Uterus (tissue), 3 donors: ENCODE measurements at regions not wholly inside any gene's neighbourhood (a gene's known extent, or its start where the extent isn't known, plus 50 kb on each side); places are given as distances from the start of the nearest gene placed in this dataset.

ENCODE experiments used
- DNase-seq, 2 donors: peaks; one replicate each; pipeline ENCODE4 v3.0.0-alpha.2; 2019 to 2020
- H3K27ac ChIP-seq, 2 donors: fragments of 200-600 bp; sonication (generic); 1 replicate in 1 of 2; 2 replicates in 1 of 2; pipeline ENCODE4 v1.5.1; 2016 to 2018
- H3K27me3 ChIP-seq, 2 donors: fragments of 200-600 bp; sonication (generic); one replicate each; pipeline ENCODE4 v1.5.1; 2018 to 2019; ENCODE audit warnings: control low read depth in 1 of 2
- H3K36me3 ChIP-seq, 2 donors: fragments of 200-600 bp; sonication (generic); one replicate each; pipeline ENCODE4 v1.5.1; 2019; ENCODE audit warnings: control low read depth in 1 of 2
- H3K4me1 ChIP-seq, 2 donors: fragments of 200-600 bp; sonication (generic); one replicate each; pipeline ENCODE4 v1.5.1; 2018 to 2019; ENCODE audit warnings: control low read depth in 1 of 2
- H3K4me3 ChIP-seq, 2 donors: fragments of 200-600 bp; sonication (generic); 1 replicate in 1 of 2; 2 replicates in 1 of 2; pipeline ENCODE4 v1.5.1; 2018 to 2019; ENCODE audit warnings: mild to moderate bottlenecking in 1 of 2
- H3K9me3 ChIP-seq, 2 donors: fragments of 200-600 bp; sonication (generic); one replicate each; pipeline ENCODE4 v1.5.1; 2019; ENCODE audit warnings: control low read depth in 1 of 2
- POLR2A ChIP-seq, 2 donors: fragments of 450-650 bp; IDR thresholded peaks; one replicate each; pipeline ENCODE4 v1.6.1; 2016; ENCODE audit warnings: antibody characterized with exemption in 2 of 2, mild to moderate bottlenecking in 1 of 2, moderate library complexity in 1 of 2
- intact Hi-C: fragments of 100-400 bp; cut with DNase I; formaldehyde crosslinking; loops from one replicate; pipeline ENCODE4 v1.15.1; 2023; ENCODE audit warnings: low total_unique reads
- TF ChIP-seq, protein P1 (sequence below), 4 experiments: fragments of 200-600 bp in 2 of 4; fragments of 450-650 bp in 2 of 4; sonication (generic) in 2 of 4; IDR thresholded peaks; one replicate each; pipeline ENCODE4 v1.5.1; 2016 to 2019; ENCODE audit warnings: antibody characterized with exemption in 4 of 4, mild to moderate bottlenecking in 2 of 4, moderate library complexity in 1 of 4
- donor health status: DM: yes; HTN: yes; CAD: no.

GRCh38 chr12:107581619-107582015 is 104.0 kb upstream of the PWP1 start:
- H3K27ac ChIP-seq: no peak overlapping the region
- no peaks in the 10 kb centered on the region for H3K27me3 ChIP-seq

GRCh38 chr12:107583551-107583950 is 102.0 kb upstream of the PWP1 start:
- TF ChIP-seq, protein P1, sequence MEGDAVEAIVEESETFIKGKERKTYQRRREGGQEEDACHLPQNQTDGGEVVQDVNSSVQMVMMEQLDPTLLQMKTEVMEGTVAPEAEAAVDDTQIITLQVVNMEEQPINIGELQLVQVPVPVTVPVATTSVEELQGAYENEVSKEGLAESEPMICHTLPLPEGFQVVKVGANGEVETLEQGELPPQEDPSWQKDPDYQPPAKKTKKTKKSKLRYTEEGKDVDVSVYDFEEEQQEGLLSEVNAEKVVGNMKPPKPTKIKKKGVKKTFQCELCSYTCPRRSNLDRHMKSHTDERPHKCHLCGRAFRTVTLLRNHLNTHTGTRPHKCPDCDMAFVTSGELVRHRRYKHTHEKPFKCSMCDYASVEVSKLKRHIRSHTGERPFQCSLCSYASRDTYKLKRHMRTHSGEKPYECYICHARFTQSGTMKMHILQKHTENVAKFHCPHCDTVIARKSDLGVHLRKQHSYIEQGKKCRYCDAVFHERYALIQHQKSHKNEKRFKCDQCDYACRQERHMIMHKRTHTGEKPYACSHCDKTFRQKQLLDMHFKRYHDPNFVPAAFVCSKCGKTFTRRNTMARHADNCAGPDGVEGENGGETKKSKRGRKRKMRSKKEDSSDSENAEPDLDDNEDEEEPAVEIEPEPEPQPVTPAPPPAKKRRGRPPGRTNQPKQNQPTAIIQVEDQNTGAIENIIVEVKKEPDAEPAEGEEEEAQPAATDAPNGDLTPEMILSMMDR (IDR thresholded peaks at IDR 0.05): no peak
- no peak for TF ChIP-seq POLR2A (IDR thresholded peaks at IDR 0.05)
- no peak overlapping the region for H3K27ac ChIP-seq
- intact Hi-C loops: no loop called here
- no peak overlapping the region for H3K4me3 ChIP-seq
- no peaks in the 10 kb centered on the region for H3K36me3 ChIP-seq
- no peak for DNase-seq
- no peaks in the 10 kb centered on the region for H3K9me3 ChIP-seq
- H3K27me3 ChIP-seq: no peaks in the 10 kb centered on the region
- no peaks in the 10 kb centered on the region for H3K4me1 ChIP-seq

More at GRCh38 chr12:107581619-107582015, 104.0 kb upstream of the PWP1 start:
- TF ChIP-seq, protein P1 (IDR thresholded peaks at IDR 0.05): no peak
- TF ChIP-seq POLR2A (IDR thresholded peaks at IDR 0.05): no peak
- Histone ChIP-seq H3K9me3 (no peaks in the 10 kb centered on the region), H3K4me3 (no peak overlapping the region), H3K4me1 (no peaks in the 10 kb centered on the region), H3K36me3 (no peaks in the 10 kb centered on the region)
- no peak for DNase-seq
- intact Hi-C loops: no loop called here

DNA sequence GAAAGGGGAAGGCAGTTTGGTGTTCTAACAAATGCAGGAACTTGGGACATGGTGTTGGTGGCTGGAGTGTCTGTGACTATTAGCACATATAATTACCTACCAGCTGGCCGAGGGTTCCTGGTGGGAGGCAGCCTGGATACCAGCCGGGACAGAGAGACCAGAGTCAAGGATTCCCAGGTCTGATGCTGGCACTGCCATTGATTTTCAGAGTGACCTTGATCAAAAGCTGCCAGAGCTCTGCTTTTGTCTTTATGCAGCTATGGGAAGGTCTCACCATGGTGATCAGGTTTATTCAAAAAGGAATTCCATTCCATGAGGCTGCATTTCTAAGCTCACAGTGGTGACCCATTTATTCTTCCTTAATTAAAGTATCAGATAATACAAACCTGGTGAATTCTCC is 101.0 kb upstream of the PWP1 start:
- Histone ChIP-seq H3K36me3 (no peaks in the 10 kb centered on the region), H3K27me3 (no peaks in the 10 kb centered on the region)
- intact Hi-C loops: no loop called here

DNA sequence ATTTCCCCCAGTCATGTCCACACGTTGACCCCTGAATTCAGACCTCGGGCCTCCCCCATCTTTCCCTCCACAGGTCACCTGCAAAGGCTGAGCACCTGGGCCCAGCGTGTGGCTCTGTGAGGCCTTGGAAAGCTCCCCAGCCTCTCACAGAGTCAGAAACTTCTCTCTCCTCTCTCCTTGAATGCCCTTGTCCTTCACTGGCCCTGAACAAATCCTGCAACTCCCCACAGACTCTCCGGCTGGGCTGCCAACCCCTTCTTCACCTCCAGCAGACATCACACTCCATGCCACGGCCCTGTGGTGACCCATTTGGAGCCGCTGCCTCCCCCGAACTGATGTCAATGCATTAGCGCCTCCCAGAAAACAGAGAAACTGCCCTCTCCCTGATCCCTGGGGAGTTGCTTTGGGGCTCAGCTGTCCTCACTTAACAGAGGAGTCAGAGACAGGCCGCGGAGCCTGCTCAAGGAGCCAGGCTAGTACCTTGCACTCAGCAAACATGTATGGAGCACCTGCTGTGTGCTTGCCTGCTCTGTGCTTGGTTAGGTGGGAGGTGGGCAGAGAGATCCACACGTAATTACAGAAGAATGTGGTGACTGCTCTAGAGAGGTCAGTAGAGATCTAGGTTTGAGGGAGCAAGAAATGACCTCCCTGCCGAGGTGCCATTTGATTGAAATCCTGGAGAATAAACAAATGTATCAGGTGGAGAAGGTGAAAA is 99.2 kb upstream of the PWP1 start:
- DNase-seq: no peak
- no peak for TF ChIP-seq POLR2A (IDR thresholded peaks at IDR 0.05)

More for the DNA sequence above, 101.0 kb upstream of the PWP1 start:
- no peak overlapping the region for H3K27ac ChIP-seq
- no peak for TF ChIP-seq POLR2A (IDR thresholded peaks at IDR 0.05)
- TF ChIP-seq, protein P1 (IDR thresholded peaks at IDR 0.05): no peak
- H3K9me3 ChIP-seq: no peaks in the 10 kb centered on the region
- DNase-seq: no peak
- H3K4me1 ChIP-seq: no peaks in the 10 kb centered on the region
- H3K4me3 ChIP-seq: no peak overlapping the region

DNA sequence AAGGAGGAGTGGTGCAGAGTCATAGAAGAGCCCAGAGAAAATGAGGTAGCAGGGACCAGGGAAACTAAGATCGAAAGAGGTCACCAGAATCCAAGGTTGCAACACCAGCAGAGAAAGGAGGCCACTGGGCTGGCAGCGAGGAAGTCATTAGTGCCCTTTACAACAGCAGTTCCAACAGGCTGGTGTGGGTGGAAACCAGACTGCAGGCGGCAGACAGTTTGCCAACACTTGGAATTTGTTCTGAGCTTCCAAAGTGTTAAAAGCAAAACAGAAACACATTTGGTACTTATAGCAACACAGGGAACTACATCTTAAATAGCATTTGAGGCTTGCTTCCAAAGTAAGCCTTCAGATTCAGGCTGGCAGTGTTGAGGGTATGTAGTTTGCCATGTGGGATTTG is 95.2 kb upstream of the PWP1 start:
- Histone ChIP-seq H3K4me3 (no peak overlapping the region), H3K9me3 (no peaks in the 10 kb centered on the region), H3K27ac (no peak overlapping the region), H3K27me3 (no peaks in the 10 kb centered on the region), H3K4me1 (no peaks in the 10 kb centered on the region), H3K36me3 (no peaks in the 10 kb centered on the region)
- TF ChIP-seq, protein P1 (IDR thresholded peaks at IDR 0.05): no peak
- no peak for TF ChIP-seq POLR2A (IDR thresholded peaks at IDR 0.05)
- no peak for DNase-seq
- intact Hi-C loops: no loop called here

More for the DNA sequence above, 99.2 kb upstream of the PWP1 start:
- no peak overlapping the region for H3K4me3 ChIP-seq
- no peaks in the 10 kb centered on the region for H3K36me3 ChIP-seq
- intact Hi-C loops: no loop called here
- H3K27me3 ChIP-seq: no peaks in the 10 kb centered on the region
- H3K4me1 ChIP-seq: no peaks in the 10 kb centered on the region
- H3K27ac ChIP-seq: no peak overlapping the region
- no peaks in the 10 kb centered on the region for H3K9me3 ChIP-seq
